HG02763 (cell line): ENCODE measurements at regions not wholly inside any gene's neighbourhood (a gene's known extent, or its start where the extent isn't known, plus 50 kb on each side); places are given as distances from the start of the nearest gene placed in this dataset.

Source experiments
- ATAC-seq: cut with Tn5 transposase; IDR thresholded peaks from one replicate; pipeline ENCODE4 v1.9.1; 2021; ENCODE audit warnings: mild to moderate bottlenecking, moderate library complexity; ENCODE audit not compliant: unreplicated experiment

GRCh38 chr3:107904536-107905066 lies 186.2 kb downstream of the CD47 start:
- ATAC-seq: no peak

- ATAC-seq: no peak
Measured at GRCh38 chr3:107899990-107900651, 190.7 kb downstream of the CD47 start.

GRCh38 chr3:107897471-107898061 lies 193.3 kb downstream of the CD47 start:
- no peak for ATAC-seq

- no peak for ATAC-seq
Measured at GRCh38 chr3:107894998-107895397, 195.8 kb downstream of the CD47 start.

- ATAC-seq: no peak
Measured at GRCh38 chr3:107892955-107893624, 197.7 kb downstream of the CD47 start.

GRCh38 chr3:107884719-107885460 lies 205.9 kb downstream of the CD47 start:
- no peak for ATAC-seq

- no peak for ATAC-seq
Measured at GRCh38 chr3:107884028-107884427, 206.8 kb downstream of the CD47 start.

- ATAC-seq: no peak
Measured at GRCh38 chr3:107882881-107883280, 207.9 kb downstream of the CD47 start.

- no peak for ATAC-seq
Measured at GRCh38 chr3:107882261-107882660, 208.6 kb downstream of the CD47 start.

GRCh38 chr3:107881509-107881908 lies 209.3 kb downstream of the CD47 start:
- ATAC-seq: no peak

GRCh38 chr3:107880702-107881101 lies 210.1 kb downstream of the CD47 start:
- no peak for ATAC-seq

GRCh38 chr3:107877936-107878335 lies 212.9 kb downstream of the CD47 start:
- ATAC-seq: no peak

- no peak for ATAC-seq
Measured at GRCh38 chr3:107870943-107871638, 219.7 kb downstream of the CD47 start.

- ATAC-seq: no peak
Measured at GRCh38 chr3:107870096-107870495, 220.7 kb downstream of the CD47 start.

- ATAC-seq: no peak
Measured at GRCh38 chr3:107868449-107868848, 222.4 kb downstream of the CD47 start.

- ATAC-seq: peak; percentile 77
Measured at GRCh38 chr3:107861904-107862303, 228.9 kb downstream of the CD47 start.

GRCh38 chr3:107861422-107861821 lies 229.4 kb downstream of the CD47 start:
- ATAC-seq: no peak
